ENCODE measurements at regions not wholly inside any gene's neighbourhood (a gene's known extent, or its start where the extent isn't known, plus 50 kb on each side); places are given as distances from the start of the nearest gene placed in this dataset.

- ChIA-PET POLR2A (no interaction called here), CTCF (interaction anchor here (1.1 to 2.2 kb wide), 2 partner anchors 10 to 19 kb away, joined by 3 to 5 read pairs; no protein-coding TSS in a partner anchor)
- DNase-seq (ENCODE audit: low read depth, low spot score) (no peak), FAIRE-seq (no peak)
- H2AFZ ChIP-seq (ENCODE audit: low read depth, low read length) = no peak overlapping the region
- no peak overlapping the region for H3K4me3 ChIP-seq (replicated peaks in 1 of 3; ENCODE audit: insufficient read depth in 1 of 3, low read depth in 1 of 3, low read length in 3 of 3)
- no peak overlapping the region for H3K4me2 ChIP-seq (ENCODE audit: insufficient read depth, low read length)
- TF ChIP-seq MYC (IDR thresholded peaks at IDR 0.05; ENCODE audit: low read depth, low read length) (no peak), GATA2 (IDR thresholded peaks at IDR 0.05; ENCODE audit: insufficient read depth, insufficient read length, low read depth, low read length) (no peak), FOS (IDR thresholded peaks at IDR 0.05; ENCODE audit: borderline replicate concordance, insufficient read depth, low read length) (no peak), JUN (IDR thresholded peaks at IDR 0.05; ENCODE audit: borderline replicate concordance, insufficient read depth, insufficient read length, low read depth) (no peak), POLR2A (IDR thresholded peaks at IDR 0.05; ENCODE audit: low read depth, low read length) (no peak), POLR2AphosphoS5 (IDR thresholded peaks at IDR 0.05; ENCODE audit: insufficient read depth, low read depth, low read length) (no peak), EZH2 (IDR thresholded peaks at IDR 0.05; ENCODE audit: borderline replicate concordance, low read depth, low read length, severe bottlenecking) (no peak)
- TF ChIP-seq, protein P1, sequence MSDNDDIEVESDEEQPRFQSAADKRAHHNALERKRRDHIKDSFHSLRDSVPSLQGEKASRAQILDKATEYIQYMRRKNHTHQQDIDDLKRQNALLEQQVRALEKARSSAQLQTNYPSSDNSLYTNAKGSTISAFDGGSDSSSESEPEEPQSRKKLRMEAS (IDR thresholded peaks at IDR 0.05; ENCODE audit: insufficient read depth, insufficient read length) = no peak
- TF ChIP-seq, protein P2, sequence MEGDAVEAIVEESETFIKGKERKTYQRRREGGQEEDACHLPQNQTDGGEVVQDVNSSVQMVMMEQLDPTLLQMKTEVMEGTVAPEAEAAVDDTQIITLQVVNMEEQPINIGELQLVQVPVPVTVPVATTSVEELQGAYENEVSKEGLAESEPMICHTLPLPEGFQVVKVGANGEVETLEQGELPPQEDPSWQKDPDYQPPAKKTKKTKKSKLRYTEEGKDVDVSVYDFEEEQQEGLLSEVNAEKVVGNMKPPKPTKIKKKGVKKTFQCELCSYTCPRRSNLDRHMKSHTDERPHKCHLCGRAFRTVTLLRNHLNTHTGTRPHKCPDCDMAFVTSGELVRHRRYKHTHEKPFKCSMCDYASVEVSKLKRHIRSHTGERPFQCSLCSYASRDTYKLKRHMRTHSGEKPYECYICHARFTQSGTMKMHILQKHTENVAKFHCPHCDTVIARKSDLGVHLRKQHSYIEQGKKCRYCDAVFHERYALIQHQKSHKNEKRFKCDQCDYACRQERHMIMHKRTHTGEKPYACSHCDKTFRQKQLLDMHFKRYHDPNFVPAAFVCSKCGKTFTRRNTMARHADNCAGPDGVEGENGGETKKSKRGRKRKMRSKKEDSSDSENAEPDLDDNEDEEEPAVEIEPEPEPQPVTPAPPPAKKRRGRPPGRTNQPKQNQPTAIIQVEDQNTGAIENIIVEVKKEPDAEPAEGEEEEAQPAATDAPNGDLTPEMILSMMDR (IDR thresholded peaks at IDR 0.05; ENCODE audit: extremely low read depth in 1 of 2, insufficient read depth in 1 of 2, low read depth in 1 of 2, low read length in 2 of 2) = no peak
- no peak overlapping the region for H3K27ac ChIP-seq (ENCODE audit: insufficient read depth, low read depth, low read length)
- dilution Hi-C loops (cut with MboI; ENCODE audit: extremely low pct_ligation_motif_present, low sequenced_read_pairs) = no loop called here
- no TSS peak for BruUV-seq (replicated peaks)
- no peaks in the 10 kb centered on the region for H3K79me2 ChIP-seq (ENCODE audit: control insufficient read depth, insufficient read depth, low read length)
- intact Hi-C loops (cut with micrococcal nuclease) = no loop called here
- H3K4me1 ChIP-seq (ENCODE audit: control insufficient read depth, extremely low read depth, insufficient read depth, low read length) = peaks cover 3% of the 10 kb centered on the region
- H3K9me1 ChIP-seq (replicated peaks; ENCODE audit: control insufficient read depth, extremely low read depth, insufficient read depth, low read length) = no peaks in the 10 kb centered on the region
- H3K9me3 ChIP-seq (replicated peaks; ENCODE audit: control insufficient read depth, insufficient read depth, low read length) = no peaks in the 10 kb centered on the region
- no peaks in the 10 kb centered on the region for H3K36me3 ChIP-seq (ENCODE audit: control insufficient read depth in 2 of 2, extremely low read depth in 1 of 2, insufficient read depth in 2 of 2, low read length in 2 of 2)
- H4K20me1 ChIP-seq (replicated peaks; ENCODE audit: control insufficient read depth, extremely low read depth, insufficient read depth, low read length) = no peaks in the 10 kb centered on the region
- H3K9ac ChIP-seq (replicated peaks; ENCODE audit: extremely low read depth, insufficient read depth, low read length) = no peak overlapping the region
- no peaks in the 10 kb centered on the region for H3K27me3 ChIP-seq (ENCODE audit: control insufficient read depth in 2 of 2, insufficient read depth in 2 of 2, low read length in 2 of 2)
These were observed 114.7 kb downstream of the COX18 start for GRCh38 chr4:72954811-72955210.
